ENCODE measurements at regions not wholly inside any gene's neighbourhood (a gene's known extent, or its start where the extent isn't known, plus 50 kb on each side); places are given as distances from the start of the nearest gene placed in this dataset.

- H3K9me3 Mint-ChIP-seq = peaks cover 36% of the 10 kb centered on the region
- DNase-seq (ENCODE audit: low spot score) = no peak
- no peaks in the 10 kb centered on the region for H3K36me3 Mint-ChIP-seq (ENCODE audit: low read depth)
- H3K27me3 Mint-ChIP-seq (ENCODE audit: low read depth) = no peaks in the 10 kb centered on the region
- H3K4me3 Mint-ChIP-seq = no peak overlapping the region
- H3K27ac Mint-ChIP-seq = no peak overlapping the region
- no peaks in the 10 kb centered on the region for H3K4me1 Mint-ChIP-seq (ENCODE audit: low read depth)
Measured at GRCh38 chr13:64278493-64278892, 2862.8 kb upstream of the PCDH20 start.

- no peak overlapping the region for H3K4me3 Mint-ChIP-seq
- H3K27ac Mint-ChIP-seq = no peak overlapping the region
- DNase-seq (ENCODE audit: low spot score) = no peak
- H3K27me3 Mint-ChIP-seq (ENCODE audit: low read depth) = no peaks in the 10 kb centered on the region
- no peaks in the 10 kb centered on the region for H3K4me1 Mint-ChIP-seq (ENCODE audit: low read depth)
- H3K36me3 Mint-ChIP-seq (ENCODE audit: low read depth) = no peaks in the 10 kb centered on the region
- peaks cover 34% of the 10 kb centered on the region for H3K9me3 Mint-ChIP-seq
Measured at GRCh38 chr13:64277097-64277496, 2861.4 kb upstream of the PCDH20 start.

GRCh38 chr13:64276232-64276631, 2860.6 kb upstream of the PCDH20 start:
- Mint-ChIP-seq H3K36me3 (ENCODE audit: low read depth) (no peaks in the 10 kb centered on the region), H3K9me3 (peaks cover 26% of the 10 kb centered on the region), H3K4me3 (no peak overlapping the region), H3K27me3 (ENCODE audit: low read depth) (no peaks in the 10 kb centered on the region), H3K27ac (no peak overlapping the region), H3K4me1 (ENCODE audit: low read depth) (no peaks in the 10 kb centered on the region)
- DNase-seq (ENCODE audit: low spot score) = no peak

- Mint-ChIP-seq H3K27ac (no peak overlapping the region), H3K9me3 (peaks cover 22% of the 10 kb centered on the region), H3K36me3 (ENCODE audit: low read depth) (no peaks in the 10 kb centered on the region), H3K4me3 (no peak overlapping the region), H3K4me1 (ENCODE audit: low read depth) (no peaks in the 10 kb centered on the region), H3K27me3 (ENCODE audit: low read depth) (no peaks in the 10 kb centered on the region)
- DNase-seq (ENCODE audit: low spot score) = no peak
Measured at GRCh38 chr13:64274481-64275217, 2859.0 kb upstream of the PCDH20 start.

- H3K36me3 Mint-ChIP-seq (ENCODE audit: low read depth) = no peaks in the 10 kb centered on the region
- H3K4me3 Mint-ChIP-seq = no peak overlapping the region
- no peaks in the 10 kb centered on the region for H3K4me1 Mint-ChIP-seq (ENCODE audit: low read depth)
- no peak for DNase-seq (ENCODE audit: low spot score)
- H3K9me3 Mint-ChIP-seq = peaks cover 28% of the 10 kb centered on the region
- H3K27ac Mint-ChIP-seq = no peak overlapping the region
- H3K27me3 Mint-ChIP-seq (ENCODE audit: low read depth) = no peaks in the 10 kb centered on the region
Measured at GRCh38 chr13:64273780-64274179, 2858.1 kb upstream of the PCDH20 start.

- Mint-ChIP-seq H3K9me3 (peaks cover 29% of the 10 kb centered on the region), H3K36me3 (ENCODE audit: low read depth) (no peaks in the 10 kb centered on the region), H3K4me3 (no peak overlapping the region), H3K4me1 (ENCODE audit: low read depth) (no peaks in the 10 kb centered on the region), H3K27me3 (ENCODE audit: low read depth) (no peaks in the 10 kb centered on the region), H3K27ac (no peak overlapping the region)
- DNase-seq (ENCODE audit: low spot score) = no peak
Measured at GRCh38 chr13:64272681-64273080, 2857.0 kb upstream of the PCDH20 start.

GRCh38 chr13:64266024-64266423, 2850.4 kb upstream of the PCDH20 start:
- Mint-ChIP-seq H3K4me3 (no peak overlapping the region), H3K27me3 (ENCODE audit: low read depth) (no peaks in the 10 kb centered on the region), H3K4me1 (ENCODE audit: low read depth) (no peaks in the 10 kb centered on the region), H3K36me3 (ENCODE audit: low read depth) (no peaks in the 10 kb centered on the region), H3K9me3 (peaks cover 53% of the 10 kb centered on the region), H3K27ac (no peak overlapping the region)
- no peak for DNase-seq (ENCODE audit: low spot score)

- Mint-ChIP-seq H3K4me3 (no peak overlapping the region), H3K36me3 (ENCODE audit: low read depth) (no peaks in the 10 kb centered on the region), H3K4me1 (ENCODE audit: low read depth) (no peaks in the 10 kb centered on the region), H3K27ac (no peak overlapping the region), H3K9me3 (peaks cover 52% of the 10 kb centered on the region), H3K27me3 (ENCODE audit: low read depth) (no peaks in the 10 kb centered on the region)
- DNase-seq (ENCODE audit: low spot score) = no peak
Measured at GRCh38 chr13:64263285-64263684, 2847.6 kb upstream of the PCDH20 start.

GRCh38 chr13:64256751-64257150, 2841.1 kb upstream of the PCDH20 start:
- Mint-ChIP-seq H3K4me1 (ENCODE audit: low read depth) (no peaks in the 10 kb centered on the region), H3K9me3 (peaks cover 40% of the 10 kb centered on the region), H3K4me3 (no peak overlapping the region), H3K27me3 (ENCODE audit: low read depth) (no peaks in the 10 kb centered on the region), H3K36me3 (ENCODE audit: low read depth) (no peaks in the 10 kb centered on the region), H3K27ac (no peak overlapping the region)
- no peak for DNase-seq (ENCODE audit: low spot score)

GRCh38 chr13:64255988-64256387, 2840.3 kb upstream of the PCDH20 start:
- no peak overlapping the region for H3K27ac Mint-ChIP-seq
- no peak for DNase-seq (ENCODE audit: low spot score)
- H3K27me3 Mint-ChIP-seq (ENCODE audit: low read depth) = no peaks in the 10 kb centered on the region
- H3K36me3 Mint-ChIP-seq (ENCODE audit: low read depth) = no peaks in the 10 kb centered on the region
- no peak overlapping the region for H3K4me3 Mint-ChIP-seq
- H3K9me3 Mint-ChIP-seq = peaks cover 36% of the 10 kb centered on the region
- no peaks in the 10 kb centered on the region for H3K4me1 Mint-ChIP-seq (ENCODE audit: low read depth)

GRCh38 chr13:64248371-64249065, 2832.9 kb upstream of the PCDH20 start:
- no peaks in the 10 kb centered on the region for H3K4me1 Mint-ChIP-seq (ENCODE audit: low read depth)
- H3K9me3 Mint-ChIP-seq = peaks cover 35% of the 10 kb centered on the region
- DNase-seq (ENCODE audit: low spot score) = no peak
- no peaks in the 10 kb centered on the region for H3K27me3 Mint-ChIP-seq (ENCODE audit: low read depth)
- no peak overlapping the region for H3K4me3 Mint-ChIP-seq
- no peak overlapping the region for H3K27ac Mint-ChIP-seq
- H3K36me3 Mint-ChIP-seq (ENCODE audit: low read depth) = no peaks in the 10 kb centered on the region

- H3K9me3 Mint-ChIP-seq = peaks cover 23% of the 10 kb centered on the region
- H3K27me3 Mint-ChIP-seq (ENCODE audit: low read depth) = no peaks in the 10 kb centered on the region
- H3K4me1 Mint-ChIP-seq (ENCODE audit: low read depth) = no peaks in the 10 kb centered on the region
- no peaks in the 10 kb centered on the region for H3K36me3 Mint-ChIP-seq (ENCODE audit: low read depth)
- no peak for DNase-seq (ENCODE audit: low spot score)
- no peak overlapping the region for H3K4me3 Mint-ChIP-seq
- no peak overlapping the region for H3K27ac Mint-ChIP-seq
Measured at GRCh38 chr13:64239372-64239771, 2823.7 kb upstream of the PCDH20 start.

- H3K27ac Mint-ChIP-seq = no peak overlapping the region
- no peak for DNase-seq (ENCODE audit: low spot score)
Measured at GRCh38 chr13:64234255-64234654, 2818.6 kb upstream of the PCDH20 start.

GRCh38 chr13:64223016-64223415, 2807.4 kb upstream of the PCDH20 start:
- no peaks in the 10 kb centered on the region for H3K36me3 Mint-ChIP-seq (ENCODE audit: low read depth)
- H3K4me1 Mint-ChIP-seq (ENCODE audit: low read depth) = no peaks in the 10 kb centered on the region
- H3K4me3 Mint-ChIP-seq = no peak overlapping the region
- H3K9me3 Mint-ChIP-seq = peaks cover 50% of the 10 kb centered on the region
- DNase-seq (ENCODE audit: low spot score) = no peak
- no peak overlapping the region for H3K27ac Mint-ChIP-seq
- no peaks in the 10 kb centered on the region for H3K27me3 Mint-ChIP-seq (ENCODE audit: low read depth)

More at GRCh38 chr13:64234255-64234654, 2818.6 kb upstream of the PCDH20 start:
- no peak overlapping the region for H3K4me3 Mint-ChIP-seq
- H3K36me3 Mint-ChIP-seq (ENCODE audit: low read depth) = no peaks in the 10 kb centered on the region
- no peaks in the 10 kb centered on the region for H3K27me3 Mint-ChIP-seq (ENCODE audit: low read depth)
- H3K4me1 Mint-ChIP-seq (ENCODE audit: low read depth) = no peaks in the 10 kb centered on the region
- peaks cover 30% of the 10 kb centered on the region for H3K9me3 Mint-ChIP-seq
